ENCODE measurements at regions not wholly inside any gene's neighbourhood (a gene's known extent, or its start where the extent isn't known, plus 50 kb on each side); places are given as distances from the start of the nearest gene placed in this dataset.

DNA sequence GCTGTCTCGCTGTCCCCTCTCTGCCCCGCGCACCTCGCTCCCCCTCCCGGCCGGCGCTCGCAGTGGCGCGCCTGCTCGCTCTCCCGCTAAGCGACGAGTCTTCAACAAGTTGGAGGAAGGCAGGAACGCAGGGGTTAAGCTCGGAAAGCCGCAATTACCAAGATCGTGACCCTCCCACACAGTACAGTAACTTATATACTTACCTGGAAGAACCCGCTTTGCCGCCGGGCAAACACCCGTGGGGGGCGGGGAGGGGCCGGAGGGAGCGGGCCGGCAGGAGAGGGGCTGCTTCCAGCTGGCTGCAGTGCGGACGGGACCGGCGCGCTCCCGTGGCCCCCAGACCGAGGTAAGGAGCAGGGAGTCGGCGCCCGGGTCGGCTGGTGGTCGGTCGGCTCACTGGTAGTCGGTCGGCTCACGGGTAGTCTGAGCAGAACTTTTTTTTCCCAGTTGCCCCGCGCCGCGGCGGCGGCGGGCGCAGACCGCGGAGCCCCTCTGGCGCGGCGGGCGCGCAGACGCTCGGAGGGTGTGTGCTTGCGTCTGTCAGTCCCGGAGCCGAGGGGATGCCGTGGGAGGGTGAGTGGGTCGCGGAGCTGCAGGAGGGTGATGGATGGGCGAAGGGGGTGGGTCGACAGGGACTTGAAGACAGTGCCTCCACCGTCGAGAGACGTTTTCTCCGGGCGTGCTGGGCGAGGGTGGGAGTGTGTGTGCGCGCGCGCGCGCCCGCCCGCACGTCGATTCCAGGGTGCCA is 101.2 kb upstream of the HSD17B12 start:
- peak overlapping the region; percentile 58 for H3K4me3 ChIP-seq (ENCODE audit: low read depth, low read length)
- peak; percentile 30 for DNase-seq (ENCODE audit: low read depth)
- TF ChIP-seq, protein P1, sequence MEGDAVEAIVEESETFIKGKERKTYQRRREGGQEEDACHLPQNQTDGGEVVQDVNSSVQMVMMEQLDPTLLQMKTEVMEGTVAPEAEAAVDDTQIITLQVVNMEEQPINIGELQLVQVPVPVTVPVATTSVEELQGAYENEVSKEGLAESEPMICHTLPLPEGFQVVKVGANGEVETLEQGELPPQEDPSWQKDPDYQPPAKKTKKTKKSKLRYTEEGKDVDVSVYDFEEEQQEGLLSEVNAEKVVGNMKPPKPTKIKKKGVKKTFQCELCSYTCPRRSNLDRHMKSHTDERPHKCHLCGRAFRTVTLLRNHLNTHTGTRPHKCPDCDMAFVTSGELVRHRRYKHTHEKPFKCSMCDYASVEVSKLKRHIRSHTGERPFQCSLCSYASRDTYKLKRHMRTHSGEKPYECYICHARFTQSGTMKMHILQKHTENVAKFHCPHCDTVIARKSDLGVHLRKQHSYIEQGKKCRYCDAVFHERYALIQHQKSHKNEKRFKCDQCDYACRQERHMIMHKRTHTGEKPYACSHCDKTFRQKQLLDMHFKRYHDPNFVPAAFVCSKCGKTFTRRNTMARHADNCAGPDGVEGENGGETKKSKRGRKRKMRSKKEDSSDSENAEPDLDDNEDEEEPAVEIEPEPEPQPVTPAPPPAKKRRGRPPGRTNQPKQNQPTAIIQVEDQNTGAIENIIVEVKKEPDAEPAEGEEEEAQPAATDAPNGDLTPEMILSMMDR (IDR thresholded peaks at IDR 0.05; ENCODE audit: insufficient read depth, low read depth, low read length), result peak; percentile 23

- TF ChIP-seq, protein P1 (IDR thresholded peaks at IDR 0.05; ENCODE audit: insufficient read depth, low read depth, low read length), result no peak
- H3K4me3 ChIP-seq (ENCODE audit: low read depth, low read length), result peak overlapping the region; percentile 58
- no peak for DNase-seq (ENCODE audit: low read depth)
Measured at GRCh38 chr11:43579919-43580276, 100.6 kb upstream of the HSD17B12 start.

DNA sequence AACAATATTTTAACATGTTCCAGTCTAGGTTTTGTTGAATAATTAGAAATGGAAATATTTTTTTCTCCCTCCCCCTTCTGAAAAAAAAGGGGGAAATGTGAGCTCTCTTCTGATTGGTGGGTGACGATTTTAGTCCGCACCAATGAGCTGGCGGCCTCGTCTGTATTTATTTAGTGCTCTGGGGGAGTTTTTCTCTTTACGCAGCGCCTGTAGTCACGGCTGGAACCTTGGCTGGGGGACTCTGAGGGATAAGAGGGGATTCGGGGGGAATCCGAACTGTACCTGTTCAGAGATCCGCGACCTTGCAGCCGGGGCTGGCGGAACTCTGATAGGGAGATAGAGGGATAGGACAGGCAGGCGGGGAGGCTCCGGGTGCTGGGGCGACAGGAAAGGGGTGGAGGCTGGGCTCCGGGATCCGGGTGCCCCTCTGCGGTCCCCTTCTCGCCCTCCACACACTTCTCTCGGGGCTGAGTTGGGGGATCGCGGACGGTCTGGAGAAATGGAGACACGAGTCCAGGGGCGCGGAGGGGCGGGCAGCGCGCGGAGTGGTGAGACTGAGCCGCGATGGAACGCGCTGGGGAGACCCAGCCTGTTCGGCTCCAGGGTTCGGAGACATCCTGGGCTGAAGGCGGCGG is 99.7 kb upstream of the HSD17B12 start:
- DNase-seq (ENCODE audit: low read depth), result no peak
- peak overlapping the region; percentile 17 for H3K4me3 ChIP-seq (ENCODE audit: low read depth, low read length)
- TF ChIP-seq, protein P1 (IDR thresholded peaks at IDR 0.05; ENCODE audit: insufficient read depth, low read depth, low read length), result no peak

GRCh38 chr11:43581370-43582023 is 99.0 kb upstream of the HSD17B12 start:
- DNase-seq (ENCODE audit: low read depth), result no peak
- TF ChIP-seq, protein P1 (IDR thresholded peaks at IDR 0.05; ENCODE audit: insufficient read depth, low read depth, low read length), result no peak
- no peak overlapping the region for H3K4me3 ChIP-seq (ENCODE audit: low read depth, low read length)

GRCh38 chr11:43582024-43582862 is 98.3 kb upstream of the HSD17B12 start:
- no peak for DNase-seq (ENCODE audit: low read depth)
- TF ChIP-seq, protein P1 (IDR thresholded peaks at IDR 0.05; ENCODE audit: insufficient read depth, low read depth, low read length), result no peak
- H3K4me3 ChIP-seq (ENCODE audit: low read depth, low read length), result no peak overlapping the region

DNA sequence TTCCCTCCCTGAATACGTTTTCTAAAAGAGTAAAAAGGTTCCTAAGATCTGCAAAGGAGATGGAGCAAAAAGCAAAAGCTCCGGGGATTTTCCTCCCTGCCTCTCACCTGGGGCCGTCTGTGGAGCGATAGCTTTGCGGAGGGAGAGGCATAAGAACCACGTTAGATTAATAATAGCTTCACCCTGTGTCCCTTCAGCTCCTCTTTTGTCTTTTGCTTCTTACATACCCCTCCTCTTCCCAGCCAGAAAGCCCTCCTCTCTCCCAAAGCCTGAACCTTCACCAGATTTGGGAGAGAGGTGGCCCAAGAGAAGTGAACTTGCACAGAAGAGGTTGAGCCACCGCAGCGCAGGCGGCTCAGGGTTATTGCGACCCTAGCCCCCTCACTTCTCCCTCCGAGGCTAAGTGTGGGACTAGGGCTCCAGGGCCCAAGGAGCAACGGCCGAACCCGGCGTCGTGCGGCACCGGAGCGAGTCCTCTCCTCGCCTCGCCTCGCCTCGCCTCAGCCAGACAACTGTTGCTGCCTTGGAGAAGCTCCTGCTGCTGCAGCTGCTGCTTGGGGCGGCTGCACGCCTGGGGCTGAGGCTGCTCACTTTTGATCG is 97.6 kb upstream of the HSD17B12 start:
- TF ChIP-seq, protein P1 (IDR thresholded peaks at IDR 0.05; ENCODE audit: insufficient read depth, low read depth, low read length), result no peak
- DNase-seq (ENCODE audit: low read depth), result no peak
- no peak overlapping the region for H3K4me3 ChIP-seq (ENCODE audit: low read depth, low read length)
